Gastrocnemius medialis (tissue), 4 donors: ENCODE measurements at regions not wholly inside any gene's neighbourhood (a gene's known extent, or its start where the extent isn't known, plus 50 kb on each side); places are given as distances from the start of the nearest gene placed in this dataset.

Source experiments
- ATAC-seq, 2 donors: fragments of 150-250 bp; one replicate each; pipeline ENCODE4 v1.9.1; 2016
- DNase-seq, 2 donors: peaks; one replicate each; pipeline ENCODE4 v3.0.0-alpha.2; 2019
- H3K27ac ChIP-seq, 4 donors: fragments of 200-600 bp; sonication (generic); 1 replicate in 1 of 4; 2 replicates in 3 of 4; pipeline ENCODE4 v1.5.1; 2016 to 2018; ENCODE audit warnings: mild to moderate bottlenecking in 2 of 4, moderate library complexity in 1 of 4
- H3K27me3 ChIP-seq, 3 donors: fragments of 200-600 bp; sonication (generic) in 2 of 3; 1 replicate in 1 of 3; 2 replicates in 2 of 3; pipeline versions ENCODE4 v1.5.1 to v1.6.0; 2016 to 2019; ENCODE audit warnings: mild to moderate bottlenecking in 1 of 3, moderate library complexity in 1 of 3
- H3K36me3 ChIP-seq, 2 donors: fragments of 200-600 bp; sonication (generic) in 1 of 2; one replicate each; pipeline ENCODE4 v1.5.1; 2017 to 2018
- H3K4me1 ChIP-seq, 2 donors: fragments of 200-600 bp; sonication (generic) in 1 of 2; one replicate each; pipeline ENCODE4 v1.5.1; 2016 to 2017; ENCODE audit warnings: mild to moderate bottlenecking in 2 of 2
- H3K4me3 ChIP-seq, 4 donors: fragments of 200-600 bp; sonication (generic) in 3 of 4; 1 replicate in 1 of 4; 2 replicates in 3 of 4; pipeline ENCODE4 v1.5.1; 2016 to 2019; ENCODE audit warnings: mild to moderate bottlenecking in 2 of 4
- H3K9me3 ChIP-seq, 3 donors: fragments of 200-600 bp; sonication (generic) in 2 of 3; 1 replicate in 1 of 3; 2 replicates in 2 of 3; pipeline ENCODE4 v1.5.1; 2016 to 2019
- POLR2A ChIP-seq, 2 donors: fragments of 450-650 bp; IDR thresholded peaks; one replicate each; pipeline ENCODE4 v1.6.1; 2017; ENCODE audit warnings: antibody characterized with exemption in 2 of 2, mild to moderate bottlenecking in 2 of 2, moderate library complexity in 2 of 2
- in situ Hi-C, 4 donors: fragments of 200-750 bp; cut with MboI; loops; one replicate each; pipeline versions ENCODE4 v1.15.0 to v1.8.0; 2017; ENCODE audit warnings: low sequenced_read_pairs in 4 of 4
- intact Hi-C: fragments of 100-400 bp; cut with DNase I; formaldehyde crosslinking; loops from one replicate; pipeline ENCODE4 v1.15.1; 2023; ENCODE audit warnings: low total_unique reads
- TF ChIP-seq, protein P1 (sequence below), 5 experiments: fragments of 450-650 bp in 3 of 5; fragments of 200-600 bp in 2 of 5; sonication (generic) in 2 of 5; IDR thresholded peaks in 4 of 5; conservative IDR thresholded peaks in 1 of 5; 1 replicate in 4 of 5; 2 replicates in 1 of 5; pipeline ENCODE4 v1.5.1; 2016 to 2019; ENCODE audit warnings: antibody characterized with exemption in 5 of 5, mild to moderate bottlenecking in 3 of 5, moderate library complexity in 3 of 5

DNA sequence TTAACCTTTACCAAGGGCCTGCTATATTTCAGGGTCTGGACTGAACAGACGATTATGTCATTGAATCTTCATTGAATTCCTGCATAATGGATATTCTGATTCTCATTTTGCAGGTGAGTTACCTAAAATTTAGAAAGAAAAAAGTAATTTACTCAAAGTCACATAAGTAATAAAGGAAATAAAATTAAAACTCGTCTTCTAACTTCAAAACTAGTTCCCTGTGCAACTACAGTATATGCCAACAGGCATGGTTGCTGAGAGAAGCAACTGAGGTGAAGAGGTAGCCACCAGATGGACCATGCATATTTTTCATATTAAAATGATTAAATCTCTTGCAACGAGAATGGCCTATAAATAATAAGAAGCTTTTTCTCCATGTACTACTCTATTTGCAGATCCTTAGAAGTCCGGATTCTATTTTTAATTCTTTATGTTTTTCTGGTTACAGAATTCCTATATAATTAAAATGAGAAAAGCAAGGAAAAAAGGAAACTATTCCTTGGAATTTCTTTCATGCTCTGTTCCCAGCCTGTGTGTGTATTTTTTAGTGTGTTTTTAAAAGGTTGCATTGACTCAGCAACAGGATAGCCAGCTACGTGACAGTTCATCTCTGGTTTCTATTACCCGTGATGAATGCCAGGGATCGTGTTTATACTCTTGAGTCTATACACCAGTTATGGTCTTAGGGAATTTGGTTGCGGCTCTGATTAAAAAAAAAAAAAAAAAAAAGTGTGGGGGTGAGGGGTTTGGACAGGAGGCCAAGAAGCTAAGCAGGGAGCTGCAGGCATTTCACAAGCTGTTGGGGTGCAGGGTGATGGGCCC lies 186.8 kb downstream of the ETS1 start:
- ATAC-seq (peak in 1 of 2 donors; percentile 69), DNase-seq (no peak)
- intact Hi-C loops = no loop called here
- Histone ChIP-seq H3K27me3 (no peaks in the 10 kb centered on the region), H3K27ac (peak overlapping the region in 2 of 4 donors; percentile 6 to 67), H3K9me3 (no peaks in the 10 kb centered on the region), H3K4me3 (no peak overlapping the region), H3K36me3 (no peaks in the 10 kb centered on the region), H3K4me1 (peaks cover 25 to 33% of the 10 kb centered on the region in 2 donors)
- no peak for TF ChIP-seq POLR2A (IDR thresholded peaks at IDR 0.05)
- TF ChIP-seq, protein P1, sequence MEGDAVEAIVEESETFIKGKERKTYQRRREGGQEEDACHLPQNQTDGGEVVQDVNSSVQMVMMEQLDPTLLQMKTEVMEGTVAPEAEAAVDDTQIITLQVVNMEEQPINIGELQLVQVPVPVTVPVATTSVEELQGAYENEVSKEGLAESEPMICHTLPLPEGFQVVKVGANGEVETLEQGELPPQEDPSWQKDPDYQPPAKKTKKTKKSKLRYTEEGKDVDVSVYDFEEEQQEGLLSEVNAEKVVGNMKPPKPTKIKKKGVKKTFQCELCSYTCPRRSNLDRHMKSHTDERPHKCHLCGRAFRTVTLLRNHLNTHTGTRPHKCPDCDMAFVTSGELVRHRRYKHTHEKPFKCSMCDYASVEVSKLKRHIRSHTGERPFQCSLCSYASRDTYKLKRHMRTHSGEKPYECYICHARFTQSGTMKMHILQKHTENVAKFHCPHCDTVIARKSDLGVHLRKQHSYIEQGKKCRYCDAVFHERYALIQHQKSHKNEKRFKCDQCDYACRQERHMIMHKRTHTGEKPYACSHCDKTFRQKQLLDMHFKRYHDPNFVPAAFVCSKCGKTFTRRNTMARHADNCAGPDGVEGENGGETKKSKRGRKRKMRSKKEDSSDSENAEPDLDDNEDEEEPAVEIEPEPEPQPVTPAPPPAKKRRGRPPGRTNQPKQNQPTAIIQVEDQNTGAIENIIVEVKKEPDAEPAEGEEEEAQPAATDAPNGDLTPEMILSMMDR (IDR thresholded peaks at IDR 0.05 in 4 of 5, conservative IDR thresholded peaks at IDR 0.05 in 1 of 5) = no peak
- in situ Hi-C loops = no loop called here

DNA sequence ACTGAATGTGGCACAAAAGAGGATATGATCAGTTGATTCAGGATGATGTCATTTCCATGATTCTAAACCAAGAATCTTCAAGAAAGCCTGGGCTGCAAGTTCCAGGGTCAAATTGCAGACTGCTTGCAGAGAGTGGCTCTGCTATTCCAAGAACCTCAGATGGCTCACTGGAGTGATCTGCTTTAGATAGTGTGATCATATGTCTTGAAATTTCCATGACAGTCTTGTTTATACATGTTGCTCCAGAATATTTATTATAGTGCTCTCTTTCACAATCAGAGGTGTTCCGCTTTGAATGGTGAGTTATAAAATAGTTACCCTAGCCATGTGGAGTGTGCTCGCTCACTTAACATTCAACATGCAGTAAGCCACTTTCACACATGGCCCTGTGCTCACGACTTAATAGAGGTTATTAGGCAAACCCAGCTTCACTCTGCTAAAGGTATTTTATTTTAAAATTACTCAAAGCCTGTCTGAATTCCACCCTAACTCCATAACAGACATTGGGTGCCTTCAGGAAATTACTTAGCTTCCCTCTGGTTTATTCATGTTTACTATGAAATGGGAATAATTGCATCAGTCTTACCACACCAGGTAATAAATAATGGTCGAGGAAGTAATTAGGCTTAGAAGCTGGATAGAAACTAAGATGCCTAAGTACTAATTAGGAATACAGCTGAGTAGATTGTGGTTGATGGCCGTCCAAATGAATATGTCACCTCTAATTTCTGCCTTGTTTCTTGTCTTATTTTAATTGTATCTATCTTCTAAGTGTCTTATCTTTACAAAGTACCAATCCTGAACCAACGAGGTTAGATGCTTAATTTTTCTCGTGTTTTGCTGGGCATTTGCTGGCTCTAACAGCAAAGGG lies 187.9 kb downstream of the ETS1 start:
- Histone ChIP-seq H3K27me3 (no peaks in the 10 kb centered on the region), H3K4me1 (peaks cover 25 to 27% of the 10 kb centered on the region in 2 donors), H3K36me3 (no peaks in the 10 kb centered on the region), H3K4me3 (no peak overlapping the region), H3K9me3 (no peaks in the 10 kb centered on the region), H3K27ac (peak overlapping the region; percentile 18 to 76 (median 70))
- peak in 1 of 2 donors; percentile 12 for DNase-seq
- TF ChIP-seq, protein P1 (IDR thresholded peaks at IDR 0.05 in 4 of 5, conservative IDR thresholded peaks at IDR 0.05 in 1 of 5) = no peak
- TF ChIP-seq POLR2A (IDR thresholded peaks at IDR 0.05) = no peak
- in situ Hi-C loops (no loop called here), intact Hi-C loops (loop anchor here (5.0 kb wide), 1 partner anchor 123 kb away; no protein-coding TSS in a partner anchor)
- ATAC-seq = peak; percentile 96 to 98

DNA sequence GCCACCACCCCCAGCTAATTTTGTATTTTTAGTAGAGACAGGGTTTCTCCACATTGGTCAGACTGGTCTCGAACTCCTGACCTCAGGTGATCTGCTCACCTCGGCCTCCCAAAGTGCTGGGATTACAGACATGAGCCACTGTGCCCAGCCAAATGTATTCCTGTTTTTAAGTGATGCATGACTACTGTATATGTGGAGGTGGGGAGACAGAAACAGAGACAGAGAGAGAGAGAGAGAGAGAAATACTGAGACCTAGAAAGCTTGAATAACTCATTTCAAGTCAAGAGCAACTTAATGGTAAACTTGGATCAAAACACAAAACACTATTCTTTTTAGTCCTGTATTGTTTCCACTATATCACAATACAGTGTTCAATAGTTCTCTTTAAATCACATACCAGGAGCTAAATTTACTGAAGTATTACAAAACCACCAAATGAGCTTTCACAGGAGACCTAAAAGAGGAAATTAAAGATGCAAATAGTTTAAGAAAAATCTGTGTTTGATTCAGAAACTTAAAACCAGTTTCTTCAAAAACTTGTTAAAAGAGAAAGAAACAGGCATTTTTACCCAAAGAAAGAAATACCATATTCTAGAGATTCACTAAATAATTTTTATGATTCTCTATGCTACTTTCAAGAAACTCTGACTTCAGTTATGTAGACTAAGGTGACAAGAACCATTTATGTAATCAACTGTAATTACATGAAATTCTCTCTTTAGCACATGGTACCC lies 188.7 kb downstream of the ETS1 start:
- H3K4me1 ChIP-seq = peaks cover 25 to 27% of the 10 kb centered on the region in 2 donors
- ATAC-seq = no peak
- no peak for DNase-seq
- no peaks in the 10 kb centered on the region for H3K36me3 ChIP-seq
- H3K4me3 ChIP-seq = no peak overlapping the region
- H3K9me3 ChIP-seq = no peaks in the 10 kb centered on the region
- in situ Hi-C loops = no loop called here
- H3K27me3 ChIP-seq = no peaks in the 10 kb centered on the region
- H3K27ac ChIP-seq = peak overlapping the region in 3 of 4 donors; percentile 22 to 76 (median 73)
- intact Hi-C loops = loop anchor here (5.0 kb wide), 1 partner anchor 124 kb away; no protein-coding TSS in a partner anchor
- TF ChIP-seq, protein P1 (IDR thresholded peaks at IDR 0.05 in 4 of 5, conservative IDR thresholded peaks at IDR 0.05 in 1 of 5) = no peak
- TF ChIP-seq POLR2A (IDR thresholded peaks at IDR 0.05) = no peak

DNA sequence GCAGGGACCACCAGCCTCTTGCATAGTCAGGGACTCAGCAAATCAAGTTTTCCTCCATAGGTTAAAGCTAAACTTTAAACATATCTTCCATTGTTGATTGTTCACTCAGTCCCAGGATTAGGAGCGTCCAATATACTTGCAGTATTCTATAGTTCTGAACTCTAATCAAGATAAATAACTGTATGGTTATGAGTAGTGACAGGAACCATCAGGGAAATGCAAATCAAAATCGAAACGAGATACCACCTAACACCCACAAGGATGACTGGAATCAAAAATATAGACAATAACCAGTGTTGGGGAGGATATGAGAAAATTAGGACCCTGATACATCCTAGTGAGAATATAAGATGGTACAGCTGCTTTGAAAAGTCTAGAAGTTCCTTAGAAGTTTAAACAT lies 190.0 kb downstream of the ETS1 start:
- H3K36me3 ChIP-seq = no peaks in the 10 kb centered on the region
- H3K27ac ChIP-seq = no peak overlapping the region
- H3K4me3 ChIP-seq = no peak overlapping the region
- in situ Hi-C loops = no loop called here
- intact Hi-C loops = loop anchor here (5.0 kb wide), 1 partner anchor 125 kb away; no protein-coding TSS in a partner anchor
- ATAC-seq (no peak), DNase-seq (no peak)
- peaks cover 25 to 27% of the 10 kb centered on the region in 2 donors for H3K4me1 ChIP-seq
- H3K27me3 ChIP-seq = no peaks in the 10 kb centered on the region
- TF ChIP-seq, protein P1 (IDR thresholded peaks at IDR 0.05 in 4 of 5, conservative IDR thresholded peaks at IDR 0.05 in 1 of 5) = no peak
- TF ChIP-seq POLR2A (IDR thresholded peaks at IDR 0.05) = no peak
- no peaks in the 10 kb centered on the region for H3K9me3 ChIP-seq
